ENCODE measurements at regions not wholly inside any gene's neighbourhood (a gene's known extent, or its start where the extent isn't known, plus 50 kb on each side); places are given as distances from the start of the nearest gene placed in this dataset.

DNA sequence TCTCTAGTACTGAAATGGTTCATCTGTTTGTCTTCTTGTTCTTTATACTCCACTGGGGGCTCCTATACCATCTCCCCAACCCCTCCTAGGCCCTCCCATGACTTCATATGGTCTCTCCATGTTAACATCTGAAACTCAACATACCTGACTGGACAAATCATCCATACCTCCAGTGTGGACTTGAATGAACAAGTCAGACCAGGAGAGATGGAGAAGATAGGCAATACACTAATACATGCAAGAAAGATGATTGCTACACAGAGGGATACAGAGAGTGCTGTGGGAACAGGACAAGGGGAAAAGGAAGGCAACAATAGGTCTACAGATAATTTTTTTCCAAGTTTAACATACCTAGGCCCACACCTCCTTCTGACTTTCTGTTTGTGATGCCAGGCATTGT lies 175.1 kb downstream of the FHIP1A start:
- TF ChIP-seq, protein P1, sequence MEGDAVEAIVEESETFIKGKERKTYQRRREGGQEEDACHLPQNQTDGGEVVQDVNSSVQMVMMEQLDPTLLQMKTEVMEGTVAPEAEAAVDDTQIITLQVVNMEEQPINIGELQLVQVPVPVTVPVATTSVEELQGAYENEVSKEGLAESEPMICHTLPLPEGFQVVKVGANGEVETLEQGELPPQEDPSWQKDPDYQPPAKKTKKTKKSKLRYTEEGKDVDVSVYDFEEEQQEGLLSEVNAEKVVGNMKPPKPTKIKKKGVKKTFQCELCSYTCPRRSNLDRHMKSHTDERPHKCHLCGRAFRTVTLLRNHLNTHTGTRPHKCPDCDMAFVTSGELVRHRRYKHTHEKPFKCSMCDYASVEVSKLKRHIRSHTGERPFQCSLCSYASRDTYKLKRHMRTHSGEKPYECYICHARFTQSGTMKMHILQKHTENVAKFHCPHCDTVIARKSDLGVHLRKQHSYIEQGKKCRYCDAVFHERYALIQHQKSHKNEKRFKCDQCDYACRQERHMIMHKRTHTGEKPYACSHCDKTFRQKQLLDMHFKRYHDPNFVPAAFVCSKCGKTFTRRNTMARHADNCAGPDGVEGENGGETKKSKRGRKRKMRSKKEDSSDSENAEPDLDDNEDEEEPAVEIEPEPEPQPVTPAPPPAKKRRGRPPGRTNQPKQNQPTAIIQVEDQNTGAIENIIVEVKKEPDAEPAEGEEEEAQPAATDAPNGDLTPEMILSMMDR (IDR thresholded peaks at IDR 0.05; ENCODE audit: insufficient read depth, low read length, poor library complexity, severe bottlenecking), result no peak
- no peak for TF ChIP-seq EZH2phosphoT487 (conservative IDR thresholded peaks at IDR 0.05; ENCODE audit: low read length)

Data from SU-DHL-6 (cell line).